CD14-positive monocyte (primary cell): ENCODE measurements at regions not wholly inside any gene's neighbourhood (a gene's known extent, or its start where the extent isn't known, plus 50 kb on each side); places are given as distances from the start of the nearest gene placed in this dataset.

Experiments
- DNase-seq, 3 donors: peaks; one replicate each; pipeline ENCODE4 v3.0.0-alpha.2; 2011 to 2022
- H2AFZ ChIP-seq: 2 replicates; pipeline ENCODE4 v1.6.0; 2012; ENCODE audit warnings: mild to moderate bottlenecking, low read depth, low read length, inconsistent platforms; ENCODE audit not compliant: insufficient read depth, poor library complexity, severe bottlenecking
- H3K27ac ChIP-seq, 2 donors: 1 replicate in 1 of 2; 2 replicates in 1 of 2; pipeline ENCODE4 v1.5.1; 2012 to 2013; ENCODE audit warnings: low read length in 2 of 2, control low read depth in 1 of 2, inconsistent platforms in 1 of 2, low read depth in 1 of 2, mild to moderate bottlenecking in 1 of 2
- H3K27me3 ChIP-seq, 2 donors: one replicate each; pipeline versions ENCODE4 v1.6.0 to v1.6.1; 2011 to 2013; ENCODE audit warnings: low read length in 2 of 2; ENCODE audit not compliant: control insufficient read depth in 2 of 2, insufficient read depth in 2 of 2
- H3K36me3 ChIP-seq, 2 donors: replicated peaks in 1 of 2; 1 replicate in 1 of 2; 2 replicates in 1 of 2; pipeline versions ENCODE4 v1.5.1 to v1.6.1; 2012 to 2013; ENCODE audit warnings: low read length in 2 of 2, control low read depth in 1 of 2, inconsistent platforms in 1 of 2, mild to moderate bottlenecking in 1 of 2; ENCODE audit not compliant: insufficient read depth in 2 of 2, control insufficient read depth in 1 of 2
- H3K4me1 ChIP-seq, 2 donors: 1 replicate in 1 of 2; 2 replicates in 1 of 2; pipeline versions ENCODE4 v1.5.1 to v1.6.1; 2012 to 2013; ENCODE audit warnings: low read length in 2 of 2, control low read depth in 1 of 2, inconsistent platforms in 1 of 2, mild to moderate bottlenecking in 1 of 2, moderate library complexity in 1 of 2; ENCODE audit not compliant: insufficient read depth in 2 of 2, control insufficient read depth in 1 of 2
- H3K4me2 ChIP-seq: replicated peaks from 2 replicates; pipeline ENCODE3; 2012; ENCODE audit warnings: low read length, moderate library complexity, mild to moderate bottlenecking; ENCODE audit not compliant: poor library complexity, severe bottlenecking; ENCODE audit errors: extremely low read depth
- H3K4me3 ChIP-seq, 3 experiments: fragments of 200-600 bp in 1 of 3; sonication (generic) in 1 of 3; replicated peaks in 1 of 3; 1 replicate in 2 of 3; 2 replicates in 1 of 3; pipeline ENCODE4 v1.5.1; 2011 to 2013; ENCODE audit warnings: low read length in 3 of 3, mild to moderate bottlenecking in 3 of 3, control low read depth in 2 of 3, low read depth in 2 of 3, inconsistent platforms in 1 of 3, moderate library complexity in 1 of 3
- H3K79me2 ChIP-seq: 2 replicates; pipeline ENCODE4 v1.6.0; 2012; ENCODE audit warnings: mild to moderate bottlenecking, control low read depth, inconsistent platforms, low read length, moderate library complexity; ENCODE audit not compliant: insufficient read depth
- H3K9ac ChIP-seq: 2 replicates; pipeline ENCODE4 v1.6.0; 2017; ENCODE audit warnings: low read length, mild to moderate bottlenecking; ENCODE audit not compliant: insufficient read depth, poor library complexity, severe bottlenecking
- H3K9me3 ChIP-seq, 2 donors: replicated peaks in 1 of 2; 1 replicate in 1 of 2; 2 replicates in 1 of 2; pipeline versions ENCODE4 v1.5.1 to v1.6.1; 2012 to 2013; ENCODE audit warnings: low read length in 2 of 2, control low read depth in 1 of 2; ENCODE audit not compliant: control insufficient read depth in 1 of 2, insufficient read depth in 1 of 2
- H4K20me1 ChIP-seq: 2 replicates; pipeline ENCODE4 v1.6.0; 2012; ENCODE audit warnings: mild to moderate bottlenecking, low read length, control low read depth, moderate library complexity; ENCODE audit not compliant: insufficient read depth
- H3K27ac Mint-ChIP-seq, 7 donors: one replicate each; pipeline ENCODE4 v1.8.0; 2020; ENCODE audit warnings: mild to moderate bottlenecking in 7 of 7, mixed read lengths in 7 of 7, moderate library complexity in 6 of 7, inconsistent platforms in 2 of 7
- H3K27me3 Mint-ChIP-seq, 3 donors: one replicate each; pipeline ENCODE4 v1.8.0; 2021 to 2022; ENCODE audit warnings: low read depth in 3 of 3, mild to moderate bottlenecking in 3 of 3, mixed read lengths in 3 of 3, moderate library complexity in 3 of 3, inconsistent platforms in 1 of 3
- H3K36me3 Mint-ChIP-seq, 2 donors: one replicate each; pipeline ENCODE4 v1.8.0; 2020; ENCODE audit warnings: mixed read lengths in 2 of 2, inconsistent platforms in 1 of 2, mild to moderate bottlenecking in 1 of 2
- H3K4me1 Mint-ChIP-seq: one replicate; pipeline ENCODE4 v1.8.0; 2020; ENCODE audit warnings: mild to moderate bottlenecking, mixed read lengths
- H3K4me3 Mint-ChIP-seq, 2 donors: one replicate each; pipeline ENCODE4 v1.8.0; 2020; ENCODE audit warnings: mild to moderate bottlenecking in 2 of 2, mixed read lengths in 2 of 2, moderate library complexity in 1 of 2
- H3K9me3 Mint-ChIP-seq, 7 donors: one replicate each; pipeline ENCODE4 v1.8.0; 2020 to 2022; ENCODE audit warnings: mixed read lengths in 7 of 7, mild to moderate bottlenecking in 6 of 7, moderate library complexity in 6 of 7, inconsistent platforms in 2 of 7
- WGBS: methylation state at CpG from one replicate; pipeline ENCODE4 v1.1.5; 2013; ENCODE audit warnings: missing lambda C conversion rate; ENCODE audit not compliant: insufficient coverage; 5-methylcytosine and 5-hydroxymethylcytosine counted together
- intact Hi-C, 2 donors: fragments of 100-400 bp; cut with micrococcal nuclease; formaldehyde crosslinking; loops; one replicate each; pipeline versions ENCODE4 v1.15.0 to v1.15.1; 2023
- TF ChIP-seq, protein P1 (sequence below): fragments of 200-600 bp; IDR thresholded peaks from one replicate; pipeline ENCODE4 v1.8.0; 2022; ENCODE audit warnings: antibody characterized with exemption, mild to moderate bottlenecking

DNA sequence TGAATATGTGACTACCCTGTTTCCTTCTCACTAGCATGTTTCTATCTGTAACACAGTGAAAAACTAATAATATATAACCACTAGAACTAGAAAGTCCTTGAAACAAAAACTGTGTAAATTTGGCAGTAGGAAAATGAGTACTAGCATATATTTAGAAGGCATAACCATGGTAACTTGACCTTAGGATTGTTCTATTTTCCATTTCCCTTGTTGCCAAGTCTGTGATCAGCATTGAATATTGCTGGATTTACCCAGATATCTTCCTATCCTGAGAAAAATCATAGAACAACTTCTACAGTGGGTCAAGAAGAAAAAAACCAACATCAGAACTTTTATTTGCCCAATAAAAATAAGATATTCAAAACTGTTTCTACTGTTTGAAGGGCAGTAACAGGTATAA, 563.9 kb upstream of the NRXN1 start:
- Histone ChIP-seq H3K4me2 (no peak overlapping the region), H2AFZ (no peak overlapping the region), H3K9me3 (peaks cover 0 to 3% of the 10 kb centered on the region in 2 donors), H3K27me3 (no peaks in the 10 kb centered on the region), H3K4me1 (no peaks in the 10 kb centered on the region), H3K27ac (no peak overlapping the region), H3K4me3 (no peak overlapping the region), H3K36me3 (no peaks in the 10 kb centered on the region), H3K9ac (no peak overlapping the region), H4K20me1 (no peaks in the 10 kb centered on the region), H3K79me2 (no peaks in the 10 kb centered on the region)
- intact Hi-C loops, result no loop called here
- Mint-ChIP-seq H3K9me3 (peaks cover 0 to 13% (median 3%) of the 10 kb centered on the region in 7 donors), H3K36me3 (no peaks in the 10 kb centered on the region), H3K4me1 (no peaks in the 10 kb centered on the region), H3K27ac (no peak overlapping the region), H3K27me3 (peaks cover 0 to 1% (median 0%) of the 10 kb centered on the region in 3 donors), H3K4me3 (no peak overlapping the region)
- TF ChIP-seq, protein P1, sequence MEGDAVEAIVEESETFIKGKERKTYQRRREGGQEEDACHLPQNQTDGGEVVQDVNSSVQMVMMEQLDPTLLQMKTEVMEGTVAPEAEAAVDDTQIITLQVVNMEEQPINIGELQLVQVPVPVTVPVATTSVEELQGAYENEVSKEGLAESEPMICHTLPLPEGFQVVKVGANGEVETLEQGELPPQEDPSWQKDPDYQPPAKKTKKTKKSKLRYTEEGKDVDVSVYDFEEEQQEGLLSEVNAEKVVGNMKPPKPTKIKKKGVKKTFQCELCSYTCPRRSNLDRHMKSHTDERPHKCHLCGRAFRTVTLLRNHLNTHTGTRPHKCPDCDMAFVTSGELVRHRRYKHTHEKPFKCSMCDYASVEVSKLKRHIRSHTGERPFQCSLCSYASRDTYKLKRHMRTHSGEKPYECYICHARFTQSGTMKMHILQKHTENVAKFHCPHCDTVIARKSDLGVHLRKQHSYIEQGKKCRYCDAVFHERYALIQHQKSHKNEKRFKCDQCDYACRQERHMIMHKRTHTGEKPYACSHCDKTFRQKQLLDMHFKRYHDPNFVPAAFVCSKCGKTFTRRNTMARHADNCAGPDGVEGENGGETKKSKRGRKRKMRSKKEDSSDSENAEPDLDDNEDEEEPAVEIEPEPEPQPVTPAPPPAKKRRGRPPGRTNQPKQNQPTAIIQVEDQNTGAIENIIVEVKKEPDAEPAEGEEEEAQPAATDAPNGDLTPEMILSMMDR, result no peak
- DNase-seq, result no peak

DNA sequence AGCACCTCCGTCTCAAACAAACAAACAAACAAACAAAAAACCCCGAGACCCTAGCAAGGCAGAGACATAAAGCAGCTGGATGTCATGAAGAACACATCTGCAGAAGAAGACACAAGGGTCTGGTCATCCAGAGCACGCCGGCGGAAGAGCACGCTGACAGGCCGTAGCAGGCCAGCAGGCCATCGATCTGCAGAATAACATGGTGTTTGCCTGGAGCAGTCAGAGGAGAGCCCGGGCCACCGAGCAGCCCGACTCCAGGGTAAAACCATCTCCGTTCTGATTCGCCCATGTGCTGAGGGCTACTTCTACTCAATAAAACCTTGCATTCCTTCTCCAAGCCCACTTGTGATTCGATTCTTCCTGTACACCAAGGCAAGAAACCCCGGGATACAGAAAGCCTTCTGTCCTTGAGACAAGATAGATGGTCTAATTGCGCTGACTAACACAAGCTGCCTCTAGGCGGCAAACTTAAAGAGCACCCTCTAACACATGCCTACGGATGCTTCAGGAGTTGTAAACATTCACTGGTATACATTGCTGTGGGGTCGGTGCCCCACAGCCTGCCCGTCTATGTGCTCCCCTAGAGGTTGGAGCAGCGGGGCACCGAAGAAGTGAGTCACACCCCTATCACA, 549.8 kb upstream of the NRXN1 start:
- Histone ChIP-seq H3K4me3 (no peak overlapping the region), H3K79me2 (no peaks in the 10 kb centered on the region), H3K36me3 (no peaks in the 10 kb centered on the region), H4K20me1 (no peaks in the 10 kb centered on the region), H3K9me3 (peaks cover 8 to 15% of the 10 kb centered on the region in 2 donors), H3K27me3 (no peaks in the 10 kb centered on the region), H2AFZ (no peak overlapping the region), H3K4me1 (no peaks in the 10 kb centered on the region), H3K9ac (no peak overlapping the region), H3K27ac (no peak overlapping the region), H3K4me2 (no peak overlapping the region)
- Mint-ChIP-seq H3K4me3 (no peak overlapping the region), H3K27me3 (no peaks in the 10 kb centered on the region), H3K4me1 (no peaks in the 10 kb centered on the region), H3K36me3 (no peaks in the 10 kb centered on the region), H3K9me3 (peaks cover 0 to 16% (median 7%) of the 10 kb centered on the region in 7 donors), H3K27ac (no peak overlapping the region)
- no peak for DNase-seq
- 93% methylated on average over 15 of the region's 22 CpGs for WGBS
- intact Hi-C loops, result no loop called here
- TF ChIP-seq, protein P1, result no peak
